Aorta (tissue), 5 donors: ENCODE measurements at regions not wholly inside any gene's neighbourhood (a gene's known extent, or its start where the extent isn't known, plus 50 kb on each side); places are given as distances from the start of the nearest gene placed in this dataset.
A peak's percentile ranks its signal among the peaks of the same experiment; 100 is the strongest.

Source experiments
- ATAC-seq: fragments of 200-7000 bp; cut with Tn5 transposase; one replicate; pipeline ENCODE4 v1.9.1; 2022; ENCODE audit warnings: moderate library complexity; ENCODE audit not compliant: low FRiP score
- DNase-seq, 2 donors: peaks; one replicate each; pipeline ENCODE4 v3.0.0-alpha.2; 2020
- H3K27ac ChIP-seq, 2 donors: one replicate each; pipeline ENCODE4 v1.5.1; 2013; ENCODE audit warnings: low read length in 2 of 2, mild to moderate bottlenecking in 2 of 2, moderate library complexity in 2 of 2, control low read depth in 1 of 2, inconsistent platforms in 1 of 2, low read depth in 1 of 2
- H3K27me3 ChIP-seq, 2 donors: one replicate each; pipeline ENCODE4 v1.6.1; 2013; ENCODE audit warnings: control low read depth in 1 of 2, low read length in 1 of 2, mild to moderate bottlenecking in 1 of 2, moderate library complexity in 1 of 2; ENCODE audit not compliant: insufficient read depth in 2 of 2, control insufficient read depth in 1 of 2
- H3K36me3 ChIP-seq, 2 donors: one replicate each; pipeline ENCODE4 v1.6.1; 2013; ENCODE audit warnings: control low read depth in 1 of 2, low read length in 1 of 2, mild to moderate bottlenecking in 1 of 2; ENCODE audit not compliant: insufficient read depth in 2 of 2, control insufficient read depth in 1 of 2
- H3K4me1 ChIP-seq, 2 donors: one replicate each; pipeline ENCODE4 v1.6.1; 2013; ENCODE audit warnings: low read length in 2 of 2, control low read depth in 1 of 2, mild to moderate bottlenecking in 1 of 2, moderate library complexity in 1 of 2; ENCODE audit not compliant: insufficient read depth in 2 of 2, control insufficient read depth in 1 of 2
- H3K4me3 ChIP-seq, 2 donors: one replicate each; pipeline ENCODE4 v1.5.1; 2013; ENCODE audit warnings: low read length in 2 of 2, control low read depth in 1 of 2, mild to moderate bottlenecking in 1 of 2
- H3K9me3 ChIP-seq: one replicate; pipeline ENCODE4 v1.6.1; 2013; ENCODE audit warnings: mild to moderate bottlenecking, low read length; ENCODE audit not compliant: control insufficient read depth
- WGBS, 2 donors: extraction: QIAGEN DNeasy Blood & Tissue Kit; methylation state at CpG; one replicate each; pipeline ENCODE4 v1.1.7; 2013; 5-methylcytosine and 5-hydroxymethylcytosine counted together
- intact Hi-C, 2 donors: fragments of 100-400 bp; cut with DNase I; formaldehyde crosslinking; loops; one replicate each; pipeline versions ENCODE4 v1.14.2 to v1.15.0; 2022
- donor health status: healthy with polysubstance abuse.
- donor health status: Bipolar disorder and iron deficiency.
- donor health status: DM: no; HTN: no; CAD: no.
- donor health status: DM: no; HTN: no; CAD: no.
- donor health status: DM: yes; HTN: yes; CAD: no.

GRCh38 chr10:28937959-28938358 is 260.6 kb downstream of the BAMBI start:
- no peaks in the 10 kb centered on the region for H3K27me3 ChIP-seq
- H3K4me1 ChIP-seq: peaks cover 0 to 5% of the 10 kb centered on the region in 2 donors
- no peak for DNase-seq
- H3K4me3 ChIP-seq: no peak overlapping the region
- 96% methylated on average over 7 of the region's 7 CpGs for WGBS, 2 donors
- intact Hi-C loops: no loop called here
- ATAC-seq: no peak
- H3K27ac ChIP-seq: no peak overlapping the region
- no peaks in the 10 kb centered on the region for H3K36me3 ChIP-seq
- H3K9me3 ChIP-seq: no peaks in the 10 kb centered on the region

- H3K36me3 ChIP-seq: no peaks in the 10 kb centered on the region
- H3K27me3 ChIP-seq: no peaks in the 10 kb centered on the region
- DNase-seq (no peak), ATAC-seq (no peak)
- intact Hi-C loops: no loop called here
- H3K4me3 ChIP-seq: no peak overlapping the region
- WGBS, 2 donors: 10 to 14% methylated on average over 1 of the region's 1 CpG
- no peaks in the 10 kb centered on the region for H3K9me3 ChIP-seq
- no peak overlapping the region for H3K27ac ChIP-seq
- H3K4me1 ChIP-seq: peaks cover 0 to 5% of the 10 kb centered on the region in 2 donors
Observed at GRCh38 chr10:28938745-28939144, 261.4 kb downstream of the BAMBI start.

GRCh38 chr10:28939281-28940157 is 262.2 kb downstream of the BAMBI start:
- intact Hi-C loops: no loop called here
- WGBS, 2 donors: 38 to 40% methylated on average over 29 of the region's 29 CpGs
- DNase-seq: peak; percentile 77 to 83

GRCh38 chr10:28940158-28940888 is 263.0 kb downstream of the BAMBI start:
- Histone ChIP-seq H3K4me1 (peaks cover 0 to 5% of the 10 kb centered on the region in 2 donors), H3K4me3 (no peak overlapping the region), H3K27me3 (no peaks in the 10 kb centered on the region), H3K9me3 (no peaks in the 10 kb centered on the region), H3K36me3 (no peaks in the 10 kb centered on the region), H3K27ac (no peak overlapping the region)
- intact Hi-C loops: no loop called here
- WGBS, 2 donors: 15 to 16% methylated on average over 8 of the region's 8 CpGs
- ATAC-seq (no peak), DNase-seq (no peak)

More at GRCh38 chr10:28939281-28940157, 262.2 kb downstream of the BAMBI start:
- peak; percentile 92 for ATAC-seq
- peaks cover 0 to 5% of the 10 kb centered on the region in 2 donors for H3K4me1 ChIP-seq
- H3K4me3 ChIP-seq: no peak overlapping the region
- no peaks in the 10 kb centered on the region for H3K27me3 ChIP-seq
- H3K27ac ChIP-seq: no peak overlapping the region
- no peaks in the 10 kb centered on the region for H3K36me3 ChIP-seq
- no peaks in the 10 kb centered on the region for H3K9me3 ChIP-seq

GRCh38 chr10:28942012-28942411 is 264.7 kb downstream of the BAMBI start:
- 90 to 91% methylated on average over 1 of the region's 1 CpG for WGBS, 2 donors
- H3K27me3 ChIP-seq: no peaks in the 10 kb centered on the region
- no peaks in the 10 kb centered on the region for H3K9me3 ChIP-seq
- no peak overlapping the region for H3K4me3 ChIP-seq
- H3K27ac ChIP-seq: no peak overlapping the region
- intact Hi-C loops: no loop called here
- DNase-seq (no peak), ATAC-seq (no peak)
- no peaks in the 10 kb centered on the region for H3K36me3 ChIP-seq
- peaks cover 0 to 5% of the 10 kb centered on the region in 2 donors for H3K4me1 ChIP-seq

GRCh38 chr10:28945959-28946358 is 268.6 kb downstream of the BAMBI start:
- no peak for DNase-seq
- no peaks in the 10 kb centered on the region for H3K9me3 ChIP-seq
- no peak overlapping the region for H3K27ac ChIP-seq
- H3K4me3 ChIP-seq: no peak overlapping the region
- H3K36me3 ChIP-seq: no peaks in the 10 kb centered on the region
- intact Hi-C loops: no loop called here
- no peaks in the 10 kb centered on the region for H3K4me1 ChIP-seq
- ATAC-seq: no peak
- H3K27me3 ChIP-seq: no peaks in the 10 kb centered on the region
- 18 to 32% methylated on average over 1 of the region's 1 CpG for WGBS, 2 donors

GRCh38 chr10:28946479-28946878 is 269.2 kb downstream of the BAMBI start:
- no peaks in the 10 kb centered on the region for H3K4me1 ChIP-seq
- H3K36me3 ChIP-seq: no peaks in the 10 kb centered on the region
- WGBS, 2 donors: 72 to 79% methylated on average over 2 of the region's 2 CpGs
- ATAC-seq: no peak
- H3K9me3 ChIP-seq: no peaks in the 10 kb centered on the region
- intact Hi-C loops: no loop called here
- no peak for DNase-seq
- no peaks in the 10 kb centered on the region for H3K27me3 ChIP-seq
- H3K27ac ChIP-seq: no peak overlapping the region
- no peak overlapping the region for H3K4me3 ChIP-seq

- intact Hi-C loops: no loop called here
- 60 to 62% methylated on average over 6 of the region's 6 CpGs for WGBS, 2 donors
- no peak for DNase-seq
- Histone ChIP-seq H3K9me3 (no peaks in the 10 kb centered on the region), H3K27ac (no peak overlapping the region), H3K27me3 (no peaks in the 10 kb centered on the region), H3K36me3 (no peaks in the 10 kb centered on the region), H3K4me3 (no peak overlapping the region), H3K4me1 (no peaks in the 10 kb centered on the region)
- ATAC-seq: no peak
Observed at GRCh38 chr10:28947171-28947570, 269.9 kb downstream of the BAMBI start.

GRCh38 chr10:28948046-28948445 is 270.7 kb downstream of the BAMBI start:
- no peak for ATAC-seq
- Histone ChIP-seq H3K9me3 (no peaks in the 10 kb centered on the region), H3K27ac (no peak overlapping the region), H3K4me3 (no peak overlapping the region), H3K27me3 (no peaks in the 10 kb centered on the region), H3K36me3 (no peaks in the 10 kb centered on the region), H3K4me1 (no peaks in the 10 kb centered on the region)
- 44 to 62% methylated on average over 1 of the region's 1 CpG for WGBS, 2 donors
- intact Hi-C loops: no loop called here
- DNase-seq: no peak
